ENCODE measurements at regions not wholly inside any gene's neighbourhood (a gene's known extent, or its start where the extent isn't known, plus 50 kb on each side); places are given as distances from the start of the nearest gene placed in this dataset.

DNA sequence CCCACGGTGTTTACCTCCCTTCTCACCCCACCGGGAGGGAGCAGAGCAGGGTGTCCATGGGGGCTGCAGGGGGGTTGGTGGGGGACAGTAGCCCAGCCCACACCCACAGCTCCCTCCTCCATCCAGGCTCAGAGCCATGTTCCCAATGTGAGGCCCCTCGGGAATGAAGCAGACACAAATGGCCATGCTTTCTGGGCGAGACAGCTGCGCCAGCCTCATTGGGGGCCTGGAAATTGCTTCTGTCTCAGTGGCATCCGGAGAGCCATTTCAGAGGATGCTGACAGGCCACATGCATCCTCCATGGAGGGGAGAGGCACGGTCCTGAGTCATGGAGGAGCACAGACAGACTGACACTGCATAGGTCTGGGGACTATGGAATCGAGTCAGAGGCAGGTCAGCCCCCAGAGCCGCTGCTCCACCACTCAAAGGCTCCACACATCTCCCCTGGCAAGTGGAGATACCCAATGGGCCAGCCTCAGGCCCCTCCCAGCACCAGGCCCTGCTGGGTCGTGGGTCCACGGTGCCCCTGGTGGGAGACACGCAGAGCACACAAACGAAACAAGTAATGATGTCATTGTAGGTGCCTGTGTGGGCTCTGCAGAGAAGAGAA lies 59.6 kb upstream of the ENPP7 start:
- Mint-ChIP-seq H3K4me3 (no peak overlapping the region), H3K27me3 (ENCODE audit: low read depth in 2 of 2) (peaks cover 21 to 22% of the 10 kb centered on the region in 2 donors), H3K27ac (no peak overlapping the region), H3K4me1 (no peaks in the 10 kb centered on the region), H3K36me3 (no peaks in the 10 kb centered on the region), H3K9me3 (peaks cover 4 to 5% of the 10 kb centered on the region in 2 donors)
- Histone ChIP-seq H3K4me3 (ENCODE audit: low read length) (no peak overlapping the region), H3K27me3 (ENCODE audit: control insufficient read depth, insufficient read depth, low read length) (peaks cover 1% of the 10 kb centered on the region), H3K27ac (ENCODE audit: low read length) (no peak overlapping the region), H3K4me1 (ENCODE audit: control insufficient read depth, insufficient read depth, low read length) (no peaks in the 10 kb centered on the region), H3K9me3 (ENCODE audit: control insufficient read depth, insufficient read depth, low read length) (peaks cover 6% of the 10 kb centered on the region), H3K36me3 (ENCODE audit: control insufficient read depth, insufficient read depth, low read length) (no peaks in the 10 kb centered on the region)
- DNase-seq = no peak
- intact Hi-C loops (cut with micrococcal nuclease) = no loop called here
- ATAC-seq = no peak
- TF ChIP-seq, protein P1, sequence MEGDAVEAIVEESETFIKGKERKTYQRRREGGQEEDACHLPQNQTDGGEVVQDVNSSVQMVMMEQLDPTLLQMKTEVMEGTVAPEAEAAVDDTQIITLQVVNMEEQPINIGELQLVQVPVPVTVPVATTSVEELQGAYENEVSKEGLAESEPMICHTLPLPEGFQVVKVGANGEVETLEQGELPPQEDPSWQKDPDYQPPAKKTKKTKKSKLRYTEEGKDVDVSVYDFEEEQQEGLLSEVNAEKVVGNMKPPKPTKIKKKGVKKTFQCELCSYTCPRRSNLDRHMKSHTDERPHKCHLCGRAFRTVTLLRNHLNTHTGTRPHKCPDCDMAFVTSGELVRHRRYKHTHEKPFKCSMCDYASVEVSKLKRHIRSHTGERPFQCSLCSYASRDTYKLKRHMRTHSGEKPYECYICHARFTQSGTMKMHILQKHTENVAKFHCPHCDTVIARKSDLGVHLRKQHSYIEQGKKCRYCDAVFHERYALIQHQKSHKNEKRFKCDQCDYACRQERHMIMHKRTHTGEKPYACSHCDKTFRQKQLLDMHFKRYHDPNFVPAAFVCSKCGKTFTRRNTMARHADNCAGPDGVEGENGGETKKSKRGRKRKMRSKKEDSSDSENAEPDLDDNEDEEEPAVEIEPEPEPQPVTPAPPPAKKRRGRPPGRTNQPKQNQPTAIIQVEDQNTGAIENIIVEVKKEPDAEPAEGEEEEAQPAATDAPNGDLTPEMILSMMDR (IDR thresholded peaks at IDR 0.05) = no peak
- WGBS (ENCODE audit: insufficient coverage) = 62% methylated on average over 11 of the region's 13 CpGs

DNA sequence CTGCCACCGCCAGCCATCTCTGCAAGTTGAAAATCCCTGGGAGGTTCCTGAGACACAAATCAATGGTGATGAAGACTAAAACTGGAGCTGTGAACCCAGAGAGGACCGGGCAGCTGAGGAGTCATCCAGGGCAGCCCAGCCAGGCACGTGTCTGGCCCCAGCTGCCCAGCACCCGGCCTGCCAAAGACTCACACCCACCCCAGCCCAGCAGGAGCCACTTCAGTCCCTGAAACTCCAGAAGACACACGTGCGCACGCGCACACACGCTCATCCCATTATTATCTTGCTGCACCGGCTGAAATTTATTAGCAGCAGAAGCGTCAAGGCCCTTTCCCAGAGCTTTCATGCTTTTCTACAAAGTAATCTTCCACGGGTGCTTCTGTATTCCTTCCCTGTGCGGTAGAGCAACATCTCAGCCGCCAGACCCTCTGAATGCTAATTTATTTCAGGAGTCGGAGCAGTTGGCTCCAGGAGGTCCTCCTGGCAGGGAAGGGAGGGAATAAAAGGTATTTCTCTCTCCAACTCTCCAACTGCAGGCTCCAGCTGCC lies 59.8 kb upstream of the RBFOX3 start:
- Mint-ChIP-seq H3K27me3 (ENCODE audit: low read depth in 2 of 2) (peaks cover 21 to 22% of the 10 kb centered on the region in 2 donors), H3K4me1 (no peaks in the 10 kb centered on the region), H3K36me3 (no peaks in the 10 kb centered on the region), H3K9me3 (peaks cover 4 to 5% of the 10 kb centered on the region in 2 donors), H3K4me3 (no peak overlapping the region), H3K27ac (no peak overlapping the region)
- DNase-seq (no peak), ATAC-seq (no peak)
- Histone ChIP-seq H3K36me3 (ENCODE audit: control insufficient read depth, insufficient read depth, low read length) (no peaks in the 10 kb centered on the region), H3K27ac (ENCODE audit: low read length) (no peak overlapping the region), H3K4me1 (ENCODE audit: control insufficient read depth, insufficient read depth, low read length) (no peaks in the 10 kb centered on the region), H3K27me3 (ENCODE audit: control insufficient read depth, insufficient read depth, low read length) (peaks cover 5% of the 10 kb centered on the region), H3K9me3 (ENCODE audit: control insufficient read depth, insufficient read depth, low read length) (peaks cover 6% of the 10 kb centered on the region), H3K4me3 (ENCODE audit: low read length) (no peak overlapping the region)
- intact Hi-C loops (cut with micrococcal nuclease) = no loop called here
- TF ChIP-seq, protein P1 (IDR thresholded peaks at IDR 0.05) = no peak
- WGBS (ENCODE audit: insufficient coverage) = 77% methylated on average over 14 of the region's 15 CpGs

DNA sequence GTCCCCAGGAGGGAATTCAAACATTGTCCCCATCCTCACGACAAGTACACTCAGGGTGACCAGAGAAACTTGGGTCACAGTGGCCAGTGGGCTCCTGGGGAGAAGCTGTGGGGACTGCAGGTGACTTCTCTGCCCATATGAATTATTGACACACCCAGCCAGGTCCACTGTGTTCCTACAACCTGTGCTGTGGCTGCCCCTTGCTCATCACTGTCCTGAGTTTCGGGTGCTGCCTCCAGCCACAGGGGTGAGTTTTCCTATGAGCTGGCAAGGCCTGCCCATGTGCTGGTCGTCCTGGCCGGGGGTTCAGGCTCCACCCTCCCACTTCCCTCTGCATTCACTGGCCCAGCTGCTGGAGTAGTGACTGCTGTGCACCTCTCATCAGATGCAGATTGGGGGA lies 59.0 kb upstream of the RBFOX3 start:
- Histone ChIP-seq H3K36me3 (ENCODE audit: control insufficient read depth, insufficient read depth, low read length) (no peaks in the 10 kb centered on the region), H3K27me3 (ENCODE audit: control insufficient read depth, insufficient read depth, low read length) (peaks cover 10% of the 10 kb centered on the region), H3K4me3 (ENCODE audit: low read length) (no peak overlapping the region), H3K4me1 (ENCODE audit: control insufficient read depth, insufficient read depth, low read length) (no peaks in the 10 kb centered on the region), H3K27ac (ENCODE audit: low read length) (no peak overlapping the region), H3K9me3 (ENCODE audit: control insufficient read depth, insufficient read depth, low read length) (peaks cover 6% of the 10 kb centered on the region)
- Mint-ChIP-seq H3K36me3 (no peaks in the 10 kb centered on the region), H3K4me1 (peaks cover 0 to 4% of the 10 kb centered on the region in 2 donors), H3K9me3 (peaks cover 4 to 5% of the 10 kb centered on the region in 2 donors), H3K4me3 (no peak overlapping the region), H3K27ac (no peak overlapping the region), H3K27me3 (ENCODE audit: low read depth in 2 of 2) (peaks cover 28 to 29% of the 10 kb centered on the region in 2 donors)
- TF ChIP-seq, protein P1 (IDR thresholded peaks at IDR 0.05) = no peak
- ATAC-seq (no peak), DNase-seq (no peak)
- 32% methylated on average over 4 of the region's 4 CpGs for WGBS (ENCODE audit: insufficient coverage)
- intact Hi-C loops (cut with micrococcal nuclease) = no loop called here
